C1 segment of cervical spinal cord (tissue), 14 donors: ENCODE measurements at regions not wholly inside any gene's neighbourhood (a gene's known extent, or its start where the extent isn't known, plus 50 kb on each side); places are given as distances from the start of the nearest gene placed in this dataset.
A peak's percentile ranks its signal among the peaks of the same experiment; 100 is the strongest.

Experiments
- DNase-seq, 14 donors: peaks; one replicate each; lab custom pipeline; 2025; lab: John Stamatoyannopoulos, UW

GRCh38 chr16:85338638-85338982, 226.3 kb upstream of the CIBAR2 start:
- DNase-seq: no peak

- no peak for DNase-seq
Observed at GRCh38 chr16:85338989-85339685, 226.9 kb upstream of the CIBAR2 start.

GRCh38 chr16:85341972-85342695, 229.9 kb upstream of the CIBAR2 start:
- no peak for DNase-seq

GRCh38 chr16:85344502-85345128, 232.3 kb upstream of the CIBAR2 start:
- DNase-seq: no peak

- DNase-seq: no peak
Observed at GRCh38 chr16:85345129-85345639, 232.9 kb upstream of the CIBAR2 start.

- DNase-seq: no peak
Observed at GRCh38 chr16:85346404-85347212, 234.3 kb upstream of the CIBAR2 start.

GRCh38 chr16:85347213-85347591, 234.9 kb upstream of the CIBAR2 start:
- DNase-seq: no peak

- DNase-seq: no peak
Observed at GRCh38 chr16:85348065-85348840, 236.0 kb upstream of the CIBAR2 start.

- DNase-seq: no peak
Observed at GRCh38 chr16:85348911-85349334, 236.7 kb upstream of the CIBAR2 start.

GRCh38 chr16:85349365-85350145, 237.3 kb upstream of the CIBAR2 start:
- DNase-seq: peak in 2 of 14 donors; percentile 11 to 24

- no peak for DNase-seq
Observed at GRCh38 chr16:85350146-85350728, 238.0 kb upstream of the CIBAR2 start.

GRCh38 chr16:85350973-85351372, 238.7 kb upstream of the CIBAR2 start:
- DNase-seq: peak in 13 of 14 donors; percentile 25 to 92 (median 83)

- DNase-seq: no peak
Observed at GRCh38 chr16:85353013-85353412, 240.7 kb upstream of the CIBAR2 start.

- no peak for DNase-seq
Observed at GRCh38 chr16:85353839-85354685, 241.8 kb upstream of the CIBAR2 start.

GRCh38 chr16:85354686-85355514, 242.6 kb upstream of the CIBAR2 start:
- no peak for DNase-seq

- no peak for DNase-seq
Observed at GRCh38 chr16:85355515-85355837, 243.2 kb upstream of the CIBAR2 start.

- no peak for DNase-seq
Observed at GRCh38 chr16:85356157-85356556, 243.9 kb upstream of the CIBAR2 start.

- DNase-seq: no peak
Observed at GRCh38 chr16:85357323-85357722, 245.1 kb upstream of the CIBAR2 start.
